Liver (tissue), 8 donors: ENCODE measurements at regions not wholly inside any gene's neighbourhood (a gene's known extent, or its start where the extent isn't known, plus 50 kb on each side); places are given as distances from the start of the nearest gene placed in this dataset.

Source experiments
- DNase-seq: peaks from one replicate; pipeline ENCODE4 v3.0.0-alpha.2; 2017; ENCODE audit warnings: low spot score
- H3K27ac ChIP-seq, 2 donors: one replicate each; pipeline ENCODE4 v1.7.0; 2013; ENCODE audit warnings: inconsistent platforms in 2 of 2, low read length in 2 of 2, control low read depth in 1 of 2, low read depth in 1 of 2, mild to moderate bottlenecking in 1 of 2
- H3K27me3 ChIP-seq, 4 donors: one replicate each; pipeline versions ENCODE4 v1.6.1 to v1.7.0; 2013; ENCODE audit warnings: low read length in 3 of 4, inconsistent platforms in 1 of 4, mild to moderate bottlenecking in 1 of 4, moderate library complexity in 1 of 4; ENCODE audit not compliant: control insufficient read depth in 4 of 4, insufficient read depth in 4 of 4
- H3K36me3 ChIP-seq, 4 donors: one replicate each; pipeline versions ENCODE4 v1.6.1 to v1.7.0; 2013; ENCODE audit warnings: low read length in 3 of 4, mild to moderate bottlenecking in 3 of 4, low read depth in 1 of 4, moderate library complexity in 1 of 4; ENCODE audit not compliant: control insufficient read depth in 4 of 4, insufficient read depth in 3 of 4
- H3K4me1 ChIP-seq, 4 donors: one replicate each; pipeline versions ENCODE4 v1.6.1 to v1.7.0; 2013; ENCODE audit warnings: low read length in 3 of 4, mild to moderate bottlenecking in 3 of 4, moderate library complexity in 1 of 4; ENCODE audit not compliant: control insufficient read depth in 4 of 4, insufficient read depth in 4 of 4
- H3K4me3 ChIP-seq, 3 donors: one replicate each; pipeline versions ENCODE4 v1.6.1 to v1.7.0; 2013; ENCODE audit warnings: low read length in 3 of 3, control low read depth in 1 of 3, low read depth in 1 of 3, mild to moderate bottlenecking in 1 of 3
- H3K9ac ChIP-seq, 2 donors: one replicate each; pipeline ENCODE4 v1.7.0; 2013; ENCODE audit warnings: low read length in 2 of 2, mild to moderate bottlenecking in 2 of 2, moderate library complexity in 2 of 2, control low read depth in 1 of 2, low read depth in 1 of 2
- H3K9me3 ChIP-seq, 4 donors: one replicate each; pipeline versions ENCODE4 v1.6.1 to v1.7.0; 2013; ENCODE audit warnings: low read length in 3 of 4; ENCODE audit not compliant: control insufficient read depth in 4 of 4
- ATF3 ChIP-seq: IDR thresholded peaks from 2 replicates; pipeline ENCODE4 v1.6.1; 2016; ENCODE audit warnings: antibody characterized with exemption
- CTCF ChIP-seq: fragments of 150-350 bp; IDR thresholded peaks from 2 replicates; pipeline ENCODE4 v1.5.1; 2017; ENCODE audit warnings: improper control_type of control experiment, low read depth, low read length; ENCODE audit not compliant: missing input control
- FOXA1 ChIP-seq: IDR thresholded peaks from 2 replicates; pipeline ENCODE4 v1.6.1; 2016; ENCODE audit warnings: antibody characterized with exemption
- FOXA2 ChIP-seq: IDR thresholded peaks from 2 replicates; pipeline ENCODE4 v1.6.1; 2016; ENCODE audit warnings: antibody characterized with exemption
- GABPA ChIP-seq, 2 donors: IDR thresholded peaks in 1 of 2; conservative IDR thresholded peaks in 1 of 2; 2 replicates each; pipeline ENCODE4 v1.6.1; 2016; ENCODE audit warnings: antibody characterized with exemption in 2 of 2, mild to moderate bottlenecking in 1 of 2, moderate library complexity in 1 of 2
- HNF4A ChIP-seq, 2 donors: conservative IDR thresholded peaks; 2 replicates each; pipeline ENCODE4 v1.6.1; 2016; ENCODE audit warnings: antibody characterized with exemption in 2 of 2, mild to moderate bottlenecking in 2 of 2
- JUND ChIP-seq, 2 donors: IDR thresholded peaks; 2 replicates each; pipeline ENCODE4 v1.6.1; 2016; ENCODE audit warnings: antibody characterized with exemption in 2 of 2
- MAX ChIP-seq: IDR thresholded peaks from 2 replicates; pipeline ENCODE4 v1.6.1; 2016; ENCODE audit warnings: antibody characterized with exemption
- NR2F2 ChIP-seq: IDR thresholded peaks from 2 replicates; pipeline ENCODE4 v1.6.1; 2016; ENCODE audit warnings: antibody characterized with exemption
- RAD21 ChIP-seq, 2 donors: IDR thresholded peaks; 2 replicates each; pipeline ENCODE4 v1.6.1; 2016; ENCODE audit warnings: antibody characterized with exemption in 2 of 2, mild to moderate bottlenecking in 2 of 2
- REST ChIP-seq: IDR thresholded peaks from 2 replicates; pipeline ENCODE4 v1.6.1; 2016; ENCODE audit warnings: antibody characterized with exemption, mild to moderate bottlenecking
- SP1 ChIP-seq: IDR thresholded peaks from 2 replicates; pipeline ENCODE4 v1.6.1; 2018; ENCODE audit warnings: antibody characterized with exemption, mild to moderate bottlenecking
- TAF1 ChIP-seq: conservative IDR thresholded peaks from 2 replicates; pipeline ENCODE4 v1.6.1; 2016; ENCODE audit warnings: antibody characterized with exemption, mild to moderate bottlenecking
- WGBS: extraction: QIAGEN DNeasy Blood & Tissue Kit; methylation state at CpG from one replicate; pipeline ENCODE4 v1.1.7; 2013; 5-methylcytosine and 5-hydroxymethylcytosine counted together
- donor health status: healthy.
- donor health status: healthy.
- donor health status: healthy.
- donor health status: healthy.
- donor health status: healthy.

DNA sequence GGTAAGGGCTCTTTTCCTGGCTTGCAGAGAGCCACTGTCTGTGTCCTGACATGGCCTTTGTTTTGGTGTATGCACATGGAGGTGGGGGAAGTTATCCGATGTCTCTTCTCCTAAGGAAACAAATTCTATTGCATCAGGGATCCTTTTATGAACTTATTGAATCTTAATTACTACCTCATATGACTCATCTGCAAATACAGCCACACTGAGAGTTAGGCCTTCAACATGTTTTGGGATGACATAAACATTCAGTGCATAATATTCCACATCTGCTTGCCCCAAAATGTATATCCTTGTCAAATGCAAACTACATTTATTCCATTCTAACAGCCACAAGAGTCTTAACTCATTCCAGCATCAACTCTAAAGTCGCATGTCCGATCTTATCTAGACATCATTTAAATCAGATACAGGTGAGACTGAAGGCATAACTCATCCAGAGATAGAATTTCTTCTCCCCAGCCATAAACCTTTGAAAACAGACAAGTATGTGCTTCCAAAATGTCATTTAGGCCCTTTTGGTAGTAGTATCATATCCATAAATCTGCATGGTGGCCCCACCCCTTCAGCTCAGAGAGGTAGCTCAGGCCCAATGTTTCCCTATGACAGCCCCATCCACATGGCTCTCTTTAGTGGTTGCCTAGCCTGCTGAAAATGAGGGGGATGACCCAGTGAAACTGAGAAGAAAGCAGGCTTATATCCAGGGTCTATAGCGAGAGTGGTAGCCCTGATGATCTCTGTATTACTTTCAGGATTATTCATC is 289.5 kb upstream of the ALCAM start:
- Histone ChIP-seq H3K9me3 (no peaks in the 10 kb centered on the region), H3K36me3 (no peaks in the 10 kb centered on the region), H3K4me1 (no peaks in the 10 kb centered on the region), H3K27me3 (no peaks in the 10 kb centered on the region), H3K4me3 (no peak overlapping the region), H3K9ac (no peak overlapping the region), H3K27ac (no peak overlapping the region)
- no peak for TF ChIP-seq REST
- no peak for TF ChIP-seq RAD21 (IDR thresholded peaks at IDR 0.05)
- no peak for TF ChIP-seq JUND (IDR thresholded peaks at IDR 0.05)
- no peak for TF ChIP-seq HNF4A (conservative IDR thresholded peaks at IDR 0.05)
- no peak for TF ChIP-seq NR2F2
- TF ChIP-seq FOXA2 = no peak
- no peak for TF ChIP-seq GABPA (IDR thresholded peaks at IDR 0.05 in 1 of 2, conservative IDR thresholded peaks at IDR 0.05 in 1 of 2)
- TF ChIP-seq TAF1 = no peak
- 93% methylated on average over 4 of the region's 4 CpGs for WGBS
- no peak for DNase-seq

- 90% methylated on average over 1 of the region's 1 CpG for WGBS
- H3K9ac ChIP-seq = no peak overlapping the region
- TF ChIP-seq NR2F2 (no peak), ATF3 (no peak), HNF4A (conservative IDR thresholded peaks at IDR 0.05) (no peak), FOXA1 (no peak), RAD21 (IDR thresholded peaks at IDR 0.05) (no peak), MAX (no peak), CTCF (no peak), SP1 (no peak), JUND (IDR thresholded peaks at IDR 0.05) (no peak), REST (no peak)
Measured at GRCh38 chr3:105083945-105084344, 282.8 kb upstream of the ALCAM start.

More at GRCh38 chr3:105083945-105084344, 282.8 kb upstream of the ALCAM start:
- DNase-seq = no peak
- Histone ChIP-seq H3K27me3 (no peaks in the 10 kb centered on the region), H3K4me3 (no peak overlapping the region), H3K4me1 (no peaks in the 10 kb centered on the region), H3K9me3 (no peaks in the 10 kb centered on the region), H3K27ac (no peak overlapping the region), H3K36me3 (no peaks in the 10 kb centered on the region)
